ENCODE measurements at regions not wholly inside any gene's neighbourhood (a gene's known extent, or its start where the extent isn't known, plus 50 kb on each side); places are given as distances from the start of the nearest gene placed in this dataset.

DNA sequence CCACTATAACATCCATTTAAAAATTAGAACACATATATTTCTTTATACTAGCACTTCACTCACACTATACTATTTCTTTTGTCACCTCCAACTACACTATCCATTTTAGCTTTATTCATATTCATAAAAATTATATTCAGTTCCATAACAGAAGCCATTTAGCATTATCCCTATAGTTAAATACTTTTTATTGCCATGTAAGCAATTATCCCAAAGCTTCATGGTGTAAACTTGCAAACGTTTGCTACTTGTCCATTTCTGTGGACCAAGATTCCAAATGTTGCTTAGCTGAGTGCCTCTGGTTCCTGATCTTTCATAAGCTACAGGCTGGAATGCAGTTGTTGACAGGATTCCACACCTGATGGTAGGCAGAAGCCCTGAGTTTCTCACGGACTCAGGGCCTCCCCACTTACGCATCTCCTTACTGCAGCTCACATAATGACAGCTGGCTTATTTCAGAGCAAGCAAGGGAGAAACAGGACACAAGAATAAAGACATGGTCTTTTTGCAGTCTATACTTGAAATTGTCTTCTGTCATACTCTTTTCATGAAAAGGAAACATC lies 1584.8 kb downstream of the SLITRK5 start:
- DNase-seq = no peak

DNA sequence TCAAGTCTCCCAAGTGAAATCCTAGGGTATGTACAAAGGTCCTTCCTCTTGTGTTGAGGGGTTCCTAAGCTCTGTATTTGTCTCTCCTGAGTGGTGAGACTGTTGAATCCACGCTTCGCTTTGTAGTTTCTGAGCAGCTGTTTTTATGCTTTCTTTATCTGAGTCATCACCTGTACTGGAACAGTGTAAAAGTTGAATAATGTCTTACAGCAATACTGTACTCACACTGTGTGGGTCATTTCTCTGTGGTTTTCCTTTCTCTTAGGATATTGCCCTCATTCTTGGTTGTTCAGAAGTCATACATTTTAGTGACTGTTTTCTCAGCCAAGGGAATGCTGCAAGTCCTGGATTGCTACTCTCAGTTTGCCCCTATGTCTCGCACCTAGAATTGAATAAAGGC lies 1596.6 kb downstream of the SLITRK5 start:
- DNase-seq = no peak

DNA sequence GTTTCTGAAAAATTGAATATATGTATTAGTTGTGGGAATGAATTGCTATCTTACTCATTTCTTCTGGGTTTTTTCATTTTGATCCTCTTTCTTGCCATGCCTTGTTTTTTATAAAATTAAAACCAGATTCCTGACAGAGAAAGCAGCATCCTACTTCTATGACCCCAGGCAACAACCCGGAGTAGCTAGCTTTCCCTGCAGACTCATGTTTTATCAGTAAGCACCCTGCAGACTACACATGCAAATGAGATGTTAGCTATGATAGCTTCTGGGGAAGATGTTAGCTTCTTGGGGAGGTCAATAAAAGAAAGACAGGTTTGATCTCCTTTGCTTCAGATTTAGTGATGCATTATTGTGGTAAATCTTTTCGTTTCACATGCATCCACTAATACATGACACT lies 1598.6 kb downstream of the SLITRK5 start:
- no peak for DNase-seq

DNA sequence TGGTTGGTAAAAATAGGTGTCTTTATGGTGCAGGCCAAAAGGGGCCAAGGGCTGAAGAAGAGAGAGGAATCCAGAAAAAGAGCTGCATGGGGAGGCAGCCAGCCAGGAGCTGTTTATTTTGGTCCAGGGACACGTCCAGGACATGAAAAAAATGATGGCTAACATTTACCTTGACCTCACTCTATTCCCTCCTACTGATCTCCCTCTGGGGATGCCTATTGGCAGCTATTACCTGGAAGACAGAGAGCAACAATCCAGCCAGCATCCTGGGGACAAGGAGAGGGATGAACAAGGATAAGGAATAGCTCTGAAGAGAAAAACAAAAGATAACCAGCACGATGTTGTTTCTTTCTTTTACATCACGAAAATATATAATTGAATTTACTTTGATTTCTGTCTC lies 1599.6 kb downstream of the SLITRK5 start:
- DNase-seq = no peak

DNA sequence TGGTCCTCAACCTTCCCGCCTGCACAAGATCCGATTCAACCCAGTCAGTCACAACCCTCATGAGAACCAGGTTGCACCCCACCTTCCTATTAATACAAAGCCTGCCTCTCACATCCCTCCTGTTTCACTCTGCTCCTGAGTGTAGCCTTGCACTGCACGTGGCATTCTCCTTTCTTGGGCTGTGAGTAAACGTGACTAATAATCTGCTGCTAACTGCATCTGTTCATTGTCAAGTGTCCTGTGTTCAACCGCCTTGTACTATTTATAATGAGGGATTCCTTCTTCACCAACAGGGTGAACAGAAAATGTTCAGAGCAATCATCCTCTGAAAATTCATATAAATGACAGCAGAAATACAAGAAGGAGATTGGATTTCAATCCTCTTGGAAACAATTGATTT lies 1608.2 kb downstream of the SLITRK5 start:
- DNase-seq = no peak

DNA sequence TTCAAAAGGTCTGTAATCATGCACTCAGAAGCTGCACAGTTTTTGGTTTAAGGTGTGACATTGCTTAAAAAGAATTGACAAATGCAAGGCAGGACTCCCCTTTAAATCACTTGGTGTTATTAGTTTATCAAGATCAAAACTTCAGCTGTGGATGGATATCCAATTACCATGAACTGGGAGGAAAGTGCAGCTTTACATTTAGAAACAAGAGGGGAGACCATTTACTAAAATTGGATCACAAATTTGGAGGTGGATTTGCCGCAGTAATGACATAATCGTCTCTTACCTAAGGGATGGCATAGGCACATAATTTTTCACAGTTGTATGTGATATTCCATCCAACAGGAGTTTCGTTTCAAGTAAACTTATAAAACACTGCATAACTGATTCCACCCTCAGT lies 1610.2 kb downstream of the SLITRK5 start:
- DNase-seq = no peak

DNA sequence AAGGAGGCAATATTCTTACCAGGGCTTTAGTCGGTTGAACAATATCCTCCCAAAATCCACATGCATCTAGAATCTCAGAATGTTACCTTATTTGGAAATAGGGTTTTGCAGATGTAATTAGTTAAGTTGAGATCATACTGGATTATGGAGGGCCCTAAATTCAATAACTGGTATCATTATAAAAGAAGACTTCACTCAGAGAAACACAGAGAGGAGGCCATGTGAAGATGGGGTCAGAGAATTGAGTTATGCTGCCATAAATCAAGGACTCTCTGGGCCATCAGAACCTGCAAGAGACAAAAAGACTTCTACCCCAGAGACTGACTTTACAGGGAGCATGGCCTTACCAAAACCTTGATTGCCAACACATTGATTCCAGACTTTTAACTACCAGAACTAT lies 1611.1 kb downstream of the SLITRK5 start:
- DNase-seq = no peak

DNA sequence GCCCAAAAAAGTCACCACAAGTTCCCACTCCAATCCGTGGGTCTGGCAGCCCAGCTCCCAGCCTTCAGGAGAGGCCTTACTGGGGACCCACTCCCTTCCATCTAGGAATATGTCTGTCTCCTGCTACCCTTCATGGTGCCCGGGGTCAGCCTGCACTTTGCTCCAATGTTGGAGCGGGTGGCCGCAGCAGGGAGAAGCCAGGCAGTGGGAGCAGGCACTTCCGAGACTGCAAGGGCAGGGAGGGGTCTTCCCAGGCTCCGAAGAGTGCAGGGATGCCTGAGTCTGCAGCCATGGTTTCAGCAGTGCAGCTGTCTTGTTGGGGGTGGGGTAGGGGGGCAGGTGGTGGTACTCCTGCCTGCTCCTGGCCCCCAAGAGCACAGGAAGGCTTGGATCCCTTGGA lies 1616.2 kb downstream of the SLITRK5 start:
- DNase-seq = no peak

DNA sequence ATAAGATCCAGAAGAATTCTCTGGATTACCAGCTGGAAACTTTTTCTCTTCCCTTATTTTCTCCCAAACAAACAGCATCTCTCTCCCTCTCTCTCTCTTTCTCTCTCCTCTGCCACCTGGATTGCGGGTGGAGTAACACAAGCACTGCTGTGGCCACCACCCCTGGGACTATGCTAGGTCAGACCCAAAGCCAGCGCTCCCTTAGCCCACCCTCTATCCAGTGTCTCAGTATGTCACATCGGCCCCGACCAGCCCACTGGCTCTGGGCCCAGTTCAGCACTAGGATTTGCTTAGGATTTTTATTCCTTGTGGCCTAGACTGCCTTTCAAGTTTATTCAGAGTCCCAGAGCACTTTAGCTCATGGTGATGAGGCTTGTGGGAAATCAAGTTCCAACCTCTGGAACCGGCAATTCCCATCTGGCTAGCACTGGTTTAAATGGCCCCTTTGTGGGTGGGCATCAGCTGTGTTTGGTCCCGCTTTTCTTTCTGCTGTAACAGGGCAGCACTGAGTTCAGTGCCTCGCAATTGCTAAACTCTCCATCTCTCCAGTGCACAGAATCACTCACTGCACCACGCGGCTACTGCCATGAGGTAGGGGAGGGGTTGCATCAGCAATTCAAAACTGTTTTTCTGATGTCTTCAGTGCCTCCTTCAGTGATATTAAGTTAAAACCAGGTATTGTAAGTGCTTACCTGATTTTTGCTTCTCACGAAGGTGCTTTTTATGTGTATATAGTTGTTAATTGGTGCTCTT lies 1623.1 kb downstream of the SLITRK5 start:
- no peak for DNase-seq

DNA sequence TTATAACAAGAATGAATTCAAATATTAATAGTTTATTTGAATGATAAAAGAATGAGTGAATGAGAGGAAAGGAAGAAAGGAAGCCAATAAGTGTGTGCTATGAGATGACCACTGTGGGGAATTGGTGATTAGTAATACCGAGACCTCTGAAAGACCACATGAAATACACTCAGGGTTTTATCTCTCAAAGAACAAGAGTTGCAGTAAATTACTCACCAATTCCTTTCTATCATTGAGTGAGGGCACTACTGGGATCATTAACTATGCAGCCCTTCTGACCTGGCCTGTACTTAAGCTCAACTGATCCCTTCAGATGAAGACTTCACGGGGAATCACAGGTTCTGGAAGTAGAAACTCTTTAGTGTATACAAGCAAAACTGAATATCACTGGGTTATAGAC lies 1636.1 kb downstream of the SLITRK5 start:
- no peak for DNase-seq

DNA sequence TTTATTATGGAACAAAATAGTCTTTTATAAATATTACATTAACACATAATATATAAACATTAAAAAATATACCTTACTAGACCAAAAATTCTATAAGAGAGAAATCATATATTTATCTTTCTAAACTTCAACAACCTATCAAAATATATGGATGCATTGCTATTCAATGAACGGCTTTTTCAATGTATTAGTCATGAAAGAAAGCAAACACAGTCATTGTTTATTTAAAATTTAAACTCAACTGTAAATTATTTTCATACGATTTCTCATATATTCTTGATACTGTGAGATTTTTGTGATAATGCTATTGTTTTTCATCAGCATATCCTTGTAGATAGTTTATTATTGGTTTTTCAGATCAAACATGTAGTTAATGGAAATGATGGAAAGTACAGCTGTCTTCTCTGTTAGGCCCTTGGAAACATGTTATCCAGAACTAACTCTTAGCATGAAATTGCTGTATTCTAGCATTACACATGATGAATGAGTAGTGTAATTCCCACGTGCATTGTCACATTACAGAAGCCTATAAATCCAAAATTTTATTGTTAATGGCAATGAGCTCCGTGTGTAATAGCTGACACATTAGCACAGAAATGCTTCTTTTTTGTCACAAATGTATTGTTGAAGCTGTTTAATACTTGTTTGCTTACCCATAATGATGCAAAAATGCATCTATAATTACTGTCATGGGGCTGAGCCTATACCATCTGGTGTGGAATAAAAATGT lies 1639.9 kb downstream of the SLITRK5 start:
- no peak for DNase-seq

DNA sequence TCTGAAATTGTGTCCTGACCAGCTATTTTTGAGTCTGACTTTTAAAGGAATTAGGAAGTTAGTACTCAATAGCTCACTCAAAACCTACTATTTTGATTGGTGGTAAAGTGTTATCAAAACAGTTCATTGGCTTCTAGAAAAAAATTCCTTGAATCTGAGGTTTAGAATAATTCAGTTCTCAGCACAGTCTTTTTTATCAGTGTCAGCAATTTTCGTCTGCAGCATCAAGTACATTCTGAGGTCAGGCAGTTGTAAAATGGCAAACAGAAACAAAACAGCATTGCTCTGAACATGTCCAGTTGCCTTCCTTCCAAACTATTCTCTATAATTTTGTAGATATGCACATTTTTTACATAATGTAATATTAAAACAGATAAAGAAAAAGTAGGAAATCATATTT lies 1644.1 kb downstream of the SLITRK5 start:
- DNase-seq = no peak

DNA sequence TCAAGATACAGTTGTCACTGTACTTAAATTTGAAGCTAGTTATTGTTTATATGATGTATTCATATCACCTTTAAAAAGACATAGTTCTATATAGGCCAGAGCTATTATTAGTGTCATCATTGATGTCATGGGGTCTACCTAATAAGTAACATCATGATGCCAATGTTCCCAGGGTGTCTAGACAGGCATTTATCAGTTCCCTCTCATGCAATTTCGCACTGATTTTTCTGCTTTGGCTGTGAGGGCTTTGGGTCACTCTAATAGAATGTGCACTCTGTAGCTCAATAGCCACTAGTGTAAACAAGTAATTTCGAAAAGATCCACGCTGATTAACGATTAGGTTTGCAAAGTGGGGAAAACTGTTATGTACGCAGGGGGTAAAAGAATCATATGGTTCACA lies 1651.3 kb downstream of the SLITRK5 start:
- no peak for DNase-seq

DNA sequence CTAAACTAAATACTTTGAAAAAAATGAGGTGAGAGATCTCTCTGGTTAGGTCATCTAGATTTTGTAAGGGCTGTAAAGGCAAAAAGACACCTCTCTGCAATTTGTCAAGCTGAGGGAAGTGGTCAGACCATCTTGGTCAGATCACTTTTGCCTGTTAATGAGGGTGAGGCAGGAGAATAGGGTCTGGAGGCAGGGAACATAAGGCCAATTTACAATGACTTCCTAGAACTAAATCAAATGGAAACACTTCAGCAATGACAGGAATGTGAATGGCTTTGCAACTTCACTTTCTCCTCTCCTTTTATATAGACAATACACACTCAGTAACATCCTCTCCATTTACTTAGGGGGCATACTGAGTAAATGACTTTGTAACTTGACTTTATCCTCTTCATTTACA lies 1653.4 kb downstream of the SLITRK5 start:
- DNase-seq = no peak

DNA sequence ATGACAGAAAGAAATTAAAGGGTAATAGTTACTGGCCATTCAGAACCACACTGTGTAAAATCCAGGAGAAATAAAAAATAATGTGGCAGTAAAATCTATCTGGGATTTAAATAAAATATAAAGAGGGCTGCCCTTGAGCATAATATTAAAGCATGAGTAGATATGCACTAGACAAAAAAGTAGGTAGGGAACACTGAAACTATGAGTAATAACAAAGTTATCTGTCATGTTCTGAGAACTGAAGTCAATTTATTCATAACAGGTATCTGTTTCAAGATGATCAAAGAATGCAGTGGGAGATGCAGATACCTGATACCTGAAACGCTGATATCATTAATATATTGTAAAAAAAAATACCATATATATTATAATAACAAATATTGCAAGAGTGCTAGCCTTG lies 1672.0 kb downstream of the SLITRK5 start:
- no peak for DNase-seq

DNA sequence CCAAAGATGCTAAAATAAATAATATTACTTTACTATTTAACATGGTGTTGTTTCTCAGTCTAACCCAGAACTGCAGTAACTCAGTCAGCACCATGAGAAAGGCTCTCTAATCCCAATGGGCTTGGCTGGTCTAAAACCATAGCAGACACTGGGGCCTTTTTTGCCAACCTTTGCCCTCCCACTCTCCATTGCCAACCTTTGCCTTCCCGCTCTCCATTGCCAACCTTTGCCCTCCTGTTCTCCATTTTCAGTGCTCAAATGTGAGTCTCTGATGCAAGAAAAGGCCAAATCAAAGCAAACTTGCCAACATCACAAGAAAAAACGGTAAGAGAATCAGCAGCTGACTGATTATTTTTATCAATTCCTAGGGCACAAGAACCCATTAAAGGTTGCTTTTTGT lies 1681.2 kb downstream of the SLITRK5 start:
- DNase-seq = no peak

DNA sequence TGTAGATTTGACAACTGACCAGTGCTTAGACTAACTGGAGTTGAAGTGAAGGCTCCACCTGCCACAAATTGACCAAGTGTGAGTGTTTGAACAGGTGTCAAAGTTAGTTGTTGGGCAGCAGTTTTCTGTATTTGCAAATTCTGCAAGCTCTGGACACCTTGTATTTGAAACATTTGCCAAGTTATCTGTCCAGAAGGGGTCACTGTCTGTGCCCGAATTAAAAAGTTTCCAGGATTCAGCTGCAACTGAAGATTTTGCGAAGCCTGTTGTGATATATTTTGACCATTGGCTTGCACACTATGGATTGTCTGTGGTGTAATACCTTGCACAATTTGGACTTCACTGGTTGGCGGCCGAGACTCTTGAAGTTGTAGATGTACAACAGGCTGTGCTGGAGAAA lies 1690.7 kb downstream of the SLITRK5 start:
- DNase-seq = no peak

DNA sequence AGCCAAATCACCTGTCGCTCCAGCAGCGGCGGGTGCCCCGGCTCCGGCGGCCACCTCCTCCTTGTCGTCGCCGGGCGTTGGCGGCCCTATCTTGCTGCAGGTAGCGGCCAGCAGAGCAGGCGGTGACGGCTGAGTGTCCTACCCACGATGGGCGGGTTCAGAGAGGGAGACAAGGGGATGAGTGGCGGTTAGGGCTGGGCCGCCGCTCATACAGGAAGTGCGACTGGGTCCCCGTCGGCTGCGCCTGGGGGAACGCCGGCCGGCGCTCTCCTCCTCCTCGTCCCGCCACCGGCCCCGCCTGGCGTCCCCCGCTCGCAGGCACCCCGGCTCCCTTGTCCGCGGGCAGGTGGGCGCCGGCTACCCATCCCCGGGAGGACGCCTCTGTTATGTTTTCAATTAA lies 1692.0 kb downstream of the SLITRK5 start:
- DNase-seq = no peak

DNA sequence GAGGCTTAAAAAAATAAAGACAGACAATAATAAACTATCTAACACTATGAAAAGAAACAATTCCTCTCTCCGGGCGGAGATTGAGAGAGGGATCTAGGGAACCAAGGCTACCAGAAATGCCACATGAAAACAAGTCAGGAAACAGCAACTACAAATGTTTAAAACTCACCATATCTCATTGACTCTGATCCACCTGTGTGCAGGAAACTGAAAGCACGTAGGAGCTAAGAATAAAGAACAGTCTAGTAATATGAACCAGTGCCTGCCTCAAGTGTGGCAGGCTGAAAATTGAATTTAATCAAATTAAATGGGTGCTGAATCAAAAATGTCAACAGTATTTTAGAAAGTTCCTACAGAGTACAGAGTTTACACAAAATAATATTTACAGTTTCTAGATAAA lies 1701.0 kb downstream of the SLITRK5 start:
- DNase-seq = no peak

DNA sequence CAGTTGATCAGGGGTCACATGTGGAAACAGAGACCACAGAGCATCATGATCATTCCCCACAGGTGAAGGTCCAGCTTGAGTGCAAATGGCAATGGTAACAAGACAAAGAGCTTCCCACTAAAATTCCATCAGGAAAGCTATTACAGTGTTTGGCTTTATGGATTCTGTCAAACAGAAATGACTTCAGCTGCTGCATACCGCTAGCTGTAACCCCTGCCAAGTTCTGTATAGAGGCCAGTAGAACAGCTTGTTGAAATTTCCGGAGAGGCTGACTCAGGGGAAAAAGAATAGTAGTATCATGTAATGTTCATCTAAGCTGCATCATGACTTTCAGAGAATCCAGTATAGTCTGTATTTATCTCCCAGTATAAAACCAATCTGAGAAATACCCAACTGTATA lies 1704.7 kb downstream of the SLITRK5 start:
- DNase-seq = no peak

DNA sequence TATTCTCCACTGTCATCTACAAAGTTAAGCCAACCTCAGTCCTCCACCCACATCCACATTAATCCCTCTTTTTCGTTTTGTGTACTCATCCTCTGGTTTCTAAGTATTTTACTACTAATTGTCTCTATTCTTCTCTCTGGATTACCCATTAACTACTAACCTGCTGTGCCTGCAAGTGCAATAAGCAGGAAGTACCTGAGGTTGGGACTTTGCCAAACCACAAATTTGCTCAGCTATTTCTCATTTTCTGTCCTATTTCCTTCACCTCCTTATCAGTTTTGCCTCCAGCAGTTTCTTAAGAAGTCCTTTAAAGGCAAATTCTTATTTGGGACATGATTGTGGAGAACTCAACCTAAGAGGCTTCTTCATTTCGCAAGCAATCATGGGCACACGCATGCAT lies 1708.9 kb downstream of the SLITRK5 start:
- DNase-seq = no peak

DNA sequence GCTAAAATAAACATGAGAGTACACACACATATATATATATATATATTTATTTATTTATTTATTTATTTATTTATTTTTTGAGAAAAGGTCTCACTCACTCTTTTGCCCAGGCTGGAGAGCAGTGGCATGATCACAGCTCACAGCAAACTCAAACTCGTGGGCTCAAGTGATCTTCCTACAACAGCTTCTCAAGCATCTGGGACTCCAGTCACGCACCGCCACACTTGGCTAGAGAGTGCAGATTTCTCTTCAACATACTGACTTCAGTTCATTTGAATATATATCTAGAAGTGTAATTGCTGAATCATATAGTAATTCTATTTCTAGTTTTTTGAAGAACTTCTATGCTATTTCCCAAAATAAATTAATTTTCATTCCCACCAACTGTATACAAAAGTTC lies 1711.8 kb downstream of the SLITRK5 start:
- no peak for DNase-seq

DNA sequence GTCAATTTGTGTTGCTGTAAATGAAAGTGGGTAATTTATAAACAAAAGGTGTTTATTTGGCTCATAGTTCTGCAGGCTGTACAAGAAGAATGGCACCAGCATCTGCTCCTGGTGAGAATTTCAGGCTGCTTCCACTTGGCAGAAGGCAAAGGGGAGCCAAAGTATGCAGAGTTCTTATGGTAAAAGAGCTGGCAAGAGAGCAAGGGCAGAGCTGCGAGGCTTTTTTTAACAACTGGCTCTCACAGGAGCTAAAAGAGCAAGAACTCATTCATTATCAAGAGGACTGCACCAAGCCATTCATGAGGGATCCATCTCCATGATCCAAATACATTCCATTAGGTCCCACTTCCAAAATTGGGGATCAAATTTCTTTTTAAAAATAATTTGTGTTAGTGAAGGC lies 1712.7 kb downstream of the SLITRK5 start:
- no peak for DNase-seq

DNA sequence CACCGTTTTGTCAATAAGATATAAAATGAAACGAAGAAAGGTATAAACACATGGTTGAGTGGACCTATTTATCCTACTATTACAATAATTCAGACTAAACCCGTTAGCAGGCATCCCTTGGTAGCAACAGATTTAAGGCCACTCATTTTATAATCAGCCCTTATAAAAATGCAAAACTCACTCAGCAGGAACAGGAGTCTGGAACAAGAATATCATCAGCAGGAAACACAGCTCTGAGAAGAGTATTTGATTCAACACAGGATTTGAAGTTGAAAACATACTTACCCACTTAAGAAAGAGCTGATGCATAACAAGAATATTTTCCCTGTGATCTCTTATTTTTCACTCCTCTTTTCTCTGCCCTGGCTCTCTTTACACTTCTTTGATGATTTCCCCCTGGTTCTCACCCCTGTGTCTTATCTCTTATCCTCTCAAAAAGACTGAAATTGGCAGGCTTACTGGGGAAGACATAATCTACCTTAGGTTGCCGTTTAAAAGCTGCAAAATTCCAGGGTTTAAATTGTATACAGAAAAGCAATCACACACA lies 1722.7 kb downstream of the SLITRK5 start:
- DNase-seq = no peak

Data from SW 1271 (cell line).